GM23338 (cell line): ENCODE measurements at regions not wholly inside any gene's neighbourhood (a gene's known extent, or its start where the extent isn't known, plus 50 kb on each side); places are given as distances from the start of the nearest gene placed in this dataset.

Experiments
- EZH2 ChIP-seq: fragments of 200-600 bp; sonication (generic); IDR thresholded peaks from one replicate; pipeline ENCODE4 v1.8.0; 2017; ENCODE audit warnings: antibody characterized with exemption, mild to moderate bottlenecking, low read depth; ENCODE audit not compliant: unreplicated experiment
- EZH2phosphoT487 ChIP-seq: fragments of 200-600 bp; sonication (generic); IDR thresholded peaks from one replicate; pipeline ENCODE4 v1.8.1; 2018; ENCODE audit warnings: antibody characterized with exemption; ENCODE audit not compliant: unreplicated experiment
- POLR2AphosphoS5 ChIP-seq: IDR thresholded peaks from 2 replicates; pipeline ENCODE4 v1.6.1; 2016; ENCODE audit warnings: antibody characterized with exemption, low read depth
- TF ChIP-seq, protein P1 (sequence below), 2 experiments: fragments of 200-600 bp in 1 of 2; sonication (generic) in 1 of 2; conservative IDR thresholded peaks; 2 replicates each; pipeline versions ENCODE4 v1.5.1 to v1.6.1; 2016 to 2017; ENCODE audit warnings: antibody characterized with exemption in 2 of 2, low read depth in 2 of 2, mild to moderate bottlenecking in 2 of 2, moderate library complexity in 1 of 2

DNA sequence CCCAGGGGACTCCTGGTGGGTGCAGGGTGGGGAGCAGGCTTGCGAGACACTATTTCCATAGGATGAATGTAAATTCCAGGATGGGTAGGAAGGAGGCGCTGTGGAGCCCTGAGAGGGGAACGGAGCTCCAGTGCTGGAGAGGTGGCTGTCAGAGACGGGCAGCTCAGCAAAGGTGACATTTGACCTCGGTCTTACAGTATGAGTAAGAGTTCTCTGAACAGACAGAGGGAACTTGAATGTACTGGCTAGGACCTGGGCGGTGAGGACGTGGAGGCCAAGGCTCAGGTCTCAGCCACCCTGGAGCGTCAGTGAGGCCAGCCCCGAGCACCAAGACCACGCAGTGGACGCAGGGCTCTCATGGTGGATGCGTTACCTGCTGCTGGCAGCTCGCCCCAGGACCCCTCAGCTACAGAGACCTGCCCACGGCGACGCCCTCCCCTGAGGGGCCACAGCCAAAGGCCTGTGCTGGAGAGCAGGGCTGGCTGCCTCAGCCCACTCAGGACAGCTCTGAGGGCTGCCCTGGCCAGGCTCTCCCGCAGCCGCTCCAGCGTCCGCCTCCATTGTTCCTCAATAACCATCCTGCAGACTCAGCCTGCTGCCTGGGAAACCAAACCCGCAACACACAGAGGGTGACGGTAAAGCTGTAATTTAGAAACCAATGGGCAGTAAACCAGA, 65.9 kb upstream of the TNRC6C start:
- TF ChIP-seq, protein P1, sequence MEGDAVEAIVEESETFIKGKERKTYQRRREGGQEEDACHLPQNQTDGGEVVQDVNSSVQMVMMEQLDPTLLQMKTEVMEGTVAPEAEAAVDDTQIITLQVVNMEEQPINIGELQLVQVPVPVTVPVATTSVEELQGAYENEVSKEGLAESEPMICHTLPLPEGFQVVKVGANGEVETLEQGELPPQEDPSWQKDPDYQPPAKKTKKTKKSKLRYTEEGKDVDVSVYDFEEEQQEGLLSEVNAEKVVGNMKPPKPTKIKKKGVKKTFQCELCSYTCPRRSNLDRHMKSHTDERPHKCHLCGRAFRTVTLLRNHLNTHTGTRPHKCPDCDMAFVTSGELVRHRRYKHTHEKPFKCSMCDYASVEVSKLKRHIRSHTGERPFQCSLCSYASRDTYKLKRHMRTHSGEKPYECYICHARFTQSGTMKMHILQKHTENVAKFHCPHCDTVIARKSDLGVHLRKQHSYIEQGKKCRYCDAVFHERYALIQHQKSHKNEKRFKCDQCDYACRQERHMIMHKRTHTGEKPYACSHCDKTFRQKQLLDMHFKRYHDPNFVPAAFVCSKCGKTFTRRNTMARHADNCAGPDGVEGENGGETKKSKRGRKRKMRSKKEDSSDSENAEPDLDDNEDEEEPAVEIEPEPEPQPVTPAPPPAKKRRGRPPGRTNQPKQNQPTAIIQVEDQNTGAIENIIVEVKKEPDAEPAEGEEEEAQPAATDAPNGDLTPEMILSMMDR (conservative IDR thresholded peaks at IDR 0.05; ENCODE audit: low read depth in 2 of 2) = peak; percentile 82 to 85
- TF ChIP-seq EZH2 = no peak
- TF ChIP-seq POLR2AphosphoS5 = no peak
- TF ChIP-seq EZH2phosphoT487 = no peak
